ENCODE measurements at regions not wholly inside any gene's neighbourhood (a gene's known extent, or its start where the extent isn't known, plus 50 kb on each side); places are given as distances from the start of the nearest gene placed in this dataset.

DNA sequence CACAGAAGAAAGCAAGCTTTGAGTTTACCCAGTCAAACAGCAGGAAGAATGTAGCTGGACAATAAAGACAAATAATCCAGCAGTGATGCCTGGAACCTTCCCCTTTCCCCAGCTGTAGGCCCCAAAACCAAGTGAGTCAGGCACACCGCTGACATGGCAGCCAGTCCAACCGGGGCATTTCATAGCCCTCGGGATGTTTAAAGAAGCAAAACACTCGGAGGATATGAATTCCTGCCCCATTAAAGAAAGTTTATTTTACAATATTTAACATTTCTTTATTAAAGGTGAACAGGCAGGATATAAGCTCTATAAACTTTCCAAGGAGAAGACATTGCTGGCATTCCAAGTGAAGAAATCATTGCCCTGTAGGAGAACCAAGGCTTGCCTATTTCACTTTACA lies 507.6 kb upstream of the TNP1 start:
- intact Hi-C loops (cut with micrococcal nuclease): no loop called here
- no peak overlapping the region for H3K4me3 Mint-ChIP-seq
- ATAC-seq (ENCODE audit: low read depth): no peak
- no peaks in the 10 kb centered on the region for H3K36me3 Mint-ChIP-seq (ENCODE audit: low read depth)
- TF ChIP-seq, protein P1, sequence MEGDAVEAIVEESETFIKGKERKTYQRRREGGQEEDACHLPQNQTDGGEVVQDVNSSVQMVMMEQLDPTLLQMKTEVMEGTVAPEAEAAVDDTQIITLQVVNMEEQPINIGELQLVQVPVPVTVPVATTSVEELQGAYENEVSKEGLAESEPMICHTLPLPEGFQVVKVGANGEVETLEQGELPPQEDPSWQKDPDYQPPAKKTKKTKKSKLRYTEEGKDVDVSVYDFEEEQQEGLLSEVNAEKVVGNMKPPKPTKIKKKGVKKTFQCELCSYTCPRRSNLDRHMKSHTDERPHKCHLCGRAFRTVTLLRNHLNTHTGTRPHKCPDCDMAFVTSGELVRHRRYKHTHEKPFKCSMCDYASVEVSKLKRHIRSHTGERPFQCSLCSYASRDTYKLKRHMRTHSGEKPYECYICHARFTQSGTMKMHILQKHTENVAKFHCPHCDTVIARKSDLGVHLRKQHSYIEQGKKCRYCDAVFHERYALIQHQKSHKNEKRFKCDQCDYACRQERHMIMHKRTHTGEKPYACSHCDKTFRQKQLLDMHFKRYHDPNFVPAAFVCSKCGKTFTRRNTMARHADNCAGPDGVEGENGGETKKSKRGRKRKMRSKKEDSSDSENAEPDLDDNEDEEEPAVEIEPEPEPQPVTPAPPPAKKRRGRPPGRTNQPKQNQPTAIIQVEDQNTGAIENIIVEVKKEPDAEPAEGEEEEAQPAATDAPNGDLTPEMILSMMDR (IDR thresholded peaks at IDR 0.05): no peak
- CTCF ChIA-PET: no interaction called here
- H3K27ac Mint-ChIP-seq: no peak overlapping the region
- POLR2A ChIA-PET: no interaction called here
- peaks cover 4% of the 10 kb centered on the region for H3K4me1 Mint-ChIP-seq
- H3K9me3 Mint-ChIP-seq: no peaks in the 10 kb centered on the region
- DNase-seq: no peak
- H3K27me3 Mint-ChIP-seq: no peaks in the 10 kb centered on the region

DNA sequence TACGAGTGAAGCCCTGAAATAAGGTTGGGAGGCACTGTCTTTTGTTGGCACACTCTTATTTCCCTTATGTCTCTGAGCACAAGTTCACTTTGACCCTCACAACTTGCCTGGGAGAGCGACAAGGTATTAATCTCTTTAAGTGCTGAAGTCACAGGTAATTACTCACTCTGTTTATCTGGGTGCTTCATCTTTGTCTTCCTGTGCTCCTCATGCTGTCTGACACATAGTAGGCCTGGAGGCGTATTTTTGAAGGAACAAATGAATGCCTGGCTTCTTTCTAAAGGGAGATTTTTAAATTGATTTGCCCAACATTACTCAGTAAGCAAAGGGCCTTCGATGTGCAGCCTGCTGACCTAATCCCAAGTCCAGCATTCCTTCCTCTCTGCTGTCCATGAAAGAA lies 507.1 kb upstream of the TNP1 start:
- intact Hi-C loops (cut with micrococcal nuclease): no loop called here
- Mint-ChIP-seq H3K4me1 (peaks cover 4% of the 10 kb centered on the region), H3K9me3 (no peaks in the 10 kb centered on the region), H3K27ac (no peak overlapping the region), H3K36me3 (ENCODE audit: low read depth) (no peaks in the 10 kb centered on the region), H3K4me3 (no peak overlapping the region), H3K27me3 (no peaks in the 10 kb centered on the region)
- CTCF ChIA-PET: no interaction called here
- ATAC-seq (ENCODE audit: low read depth) (no peak), DNase-seq (no peak)
- TF ChIP-seq, protein P1 (IDR thresholded peaks at IDR 0.05): no peak
- POLR2A ChIA-PET: no interaction called here

DNA sequence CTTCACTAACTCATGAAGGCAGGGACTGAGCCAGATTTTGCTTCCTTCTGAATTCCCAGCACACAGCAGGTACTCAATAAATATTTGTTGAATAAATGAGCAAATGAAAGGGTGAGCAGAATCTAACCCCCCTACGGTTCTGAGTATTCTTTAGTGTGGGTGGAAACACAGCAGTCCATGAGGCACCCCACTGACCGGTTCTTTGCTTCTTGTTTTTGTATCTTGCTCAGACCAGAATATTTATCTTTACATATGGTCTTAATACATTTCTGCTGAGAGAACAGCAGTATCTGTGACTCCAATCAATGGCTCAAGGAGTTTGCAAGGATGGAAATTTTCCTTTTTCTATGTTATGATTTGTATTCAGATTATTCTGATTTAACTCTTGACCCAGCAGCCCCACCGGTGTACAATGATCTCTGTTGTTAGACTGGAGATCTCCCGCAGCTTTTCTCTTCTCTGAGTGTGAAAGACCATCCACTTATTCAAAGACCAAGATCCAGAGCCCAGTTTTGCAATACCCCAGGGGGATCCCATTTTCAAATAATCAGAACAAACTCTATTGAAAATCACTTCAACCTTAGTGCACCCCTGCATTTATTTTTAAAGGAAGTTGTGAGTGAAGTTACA lies 506.5 kb upstream of the TNP1 start:
- peaks cover 3% of the 10 kb centered on the region for H3K27me3 Mint-ChIP-seq
- no peaks in the 10 kb centered on the region for H3K9me3 Mint-ChIP-seq
- CTCF ChIA-PET: no interaction called here
- TF ChIP-seq, protein P1 (IDR thresholded peaks at IDR 0.05): no peak
- H3K4me1 Mint-ChIP-seq: peaks cover 4% of the 10 kb centered on the region
- intact Hi-C loops (cut with micrococcal nuclease): no loop called here
- no peak for DNase-seq
- POLR2A ChIA-PET: no interaction called here
- ATAC-seq (ENCODE audit: low read depth): no peak
- no peak overlapping the region for H3K27ac Mint-ChIP-seq
- no peaks in the 10 kb centered on the region for H3K36me3 Mint-ChIP-seq (ENCODE audit: low read depth)
- H3K4me3 Mint-ChIP-seq: no peak overlapping the region

DNA sequence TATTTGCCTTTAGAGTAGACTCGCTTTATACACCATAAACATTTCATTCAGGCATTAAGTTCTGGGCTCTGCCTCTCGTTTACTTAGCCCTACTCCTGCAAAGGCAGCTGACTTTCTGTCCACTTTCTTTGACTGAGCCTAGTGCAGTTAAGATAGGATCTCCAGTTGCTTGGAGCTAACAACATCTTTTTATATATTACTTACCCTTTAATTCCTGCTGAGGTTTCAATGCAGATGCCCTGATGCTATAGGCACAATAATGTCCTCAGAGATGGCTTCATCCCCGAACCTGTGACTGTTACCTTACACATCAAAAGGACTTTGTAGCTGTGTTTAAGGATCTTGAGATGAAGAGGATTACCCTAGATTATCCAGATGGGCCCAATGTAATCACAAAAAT lies 505.8 kb upstream of the TNP1 start:
- DNase-seq (no peak), ATAC-seq (ENCODE audit: low read depth) (no peak)
- H3K27ac Mint-ChIP-seq: no peak overlapping the region
- TF ChIP-seq, protein P1 (IDR thresholded peaks at IDR 0.05): no peak
- ChIA-PET CTCF (no interaction called here), POLR2A (no interaction called here)
- intact Hi-C loops (cut with micrococcal nuclease): no loop called here
- no peaks in the 10 kb centered on the region for H3K9me3 Mint-ChIP-seq
- peaks cover 4% of the 10 kb centered on the region for H3K4me1 Mint-ChIP-seq
- no peak overlapping the region for H3K4me3 Mint-ChIP-seq
- no peaks in the 10 kb centered on the region for H3K36me3 Mint-ChIP-seq (ENCODE audit: low read depth)
- peaks cover 3% of the 10 kb centered on the region for H3K27me3 Mint-ChIP-seq

DNA sequence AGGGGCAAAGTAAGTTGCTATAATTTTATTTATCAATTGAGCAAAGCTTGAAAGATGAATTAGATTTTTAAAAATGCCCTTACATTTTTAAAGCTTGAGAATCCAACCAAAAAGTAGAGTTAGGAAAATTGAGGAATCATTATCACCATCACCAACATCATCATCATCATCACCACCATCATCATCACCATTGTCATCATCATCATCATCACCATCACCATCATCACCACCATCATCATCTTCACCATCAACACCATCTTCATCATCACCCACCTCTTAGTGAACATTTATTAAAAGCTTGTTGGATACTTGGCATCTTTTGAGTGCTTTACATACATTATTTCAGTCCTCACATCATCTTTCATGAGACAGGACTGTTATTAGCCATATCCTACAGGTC lies 504.4 kb upstream of the TNP1 start:
- TF ChIP-seq, protein P1 (IDR thresholded peaks at IDR 0.05): no peak
- Mint-ChIP-seq H3K9me3 (no peaks in the 10 kb centered on the region), H3K27ac (no peak overlapping the region), H3K4me1 (peaks cover 4% of the 10 kb centered on the region), H3K27me3 (peaks cover 9% of the 10 kb centered on the region), H3K36me3 (ENCODE audit: low read depth) (no peaks in the 10 kb centered on the region), H3K4me3 (no peak overlapping the region)
- ChIA-PET CTCF (no interaction called here), POLR2A (no interaction called here)
- intact Hi-C loops (cut with micrococcal nuclease): no loop called here
- DNase-seq (no peak), ATAC-seq (ENCODE audit: low read depth) (no peak)

Measured in activated B cell treated with CpG ODN at 0.5 μM for 24 hours (primary cell).